ENCODE measurements at regions not wholly inside any gene's neighbourhood (a gene's known extent, or its start where the extent isn't known, plus 50 kb on each side); places are given as distances from the start of the nearest gene placed in this dataset.

- H3K4me3 Mint-ChIP-seq = peak overlapping the region; percentile 37 to 39 (median 37)
- H3K27ac Mint-ChIP-seq = peak overlapping the region; percentile 97
- H3K36me3 Mint-ChIP-seq (ENCODE audit: low read depth) = peaks cover 5% of the 10 kb centered on the region
Observed at GRCh38 chr15:58331913-58332675, 99.7 kb upstream of the LIPC start.

GRCh38 chr15:58332676-58333400 lies 99.0 kb upstream of the LIPC start:
- Mint-ChIP-seq H3K36me3 (ENCODE audit: low read depth) (peaks cover 4% of the 10 kb centered on the region), H3K9me3 (peaks cover 8% of the 10 kb centered on the region), H3K27me3 (ENCODE audit: low read depth) (no peaks in the 10 kb centered on the region), H3K4me1 (peaks cover 46% of the 10 kb centered on the region), H3K27ac (peak overlapping the region; percentile 97), H3K4me3 (peak overlapping the region in 2 of 3 experiments; percentile 7 to 37)
- TF ChIP-seq CTCF (IDR thresholded peaks at IDR 0.05; ENCODE audit: unreplicated experiment in 3 of 3) = no peak

More at GRCh38 chr15:58331913-58332675, 99.7 kb upstream of the LIPC start:
- TF ChIP-seq CTCF (IDR thresholded peaks at IDR 0.05; ENCODE audit: unreplicated experiment in 3 of 3) = no peak
- Mint-ChIP-seq H3K4me1 (peaks cover 46% of the 10 kb centered on the region), H3K27me3 (ENCODE audit: low read depth) (no peaks in the 10 kb centered on the region), H3K9me3 (peaks cover 8% of the 10 kb centered on the region)

- Mint-ChIP-seq H3K4me1 (peaks cover 40% of the 10 kb centered on the region), H3K4me3 (no peak overlapping the region), H3K27me3 (ENCODE audit: low read depth) (no peaks in the 10 kb centered on the region), H3K36me3 (ENCODE audit: low read depth) (peaks cover 4% of the 10 kb centered on the region), H3K27ac (peak overlapping the region in 2 of 3 experiments; percentile 17 to 41), H3K9me3 (peaks cover 5% of the 10 kb centered on the region)
- TF ChIP-seq CTCF (IDR thresholded peaks at IDR 0.05; ENCODE audit: unreplicated experiment in 3 of 3) = no peak
Observed at GRCh38 chr15:58334803-58335202, 97.0 kb upstream of the LIPC start.

- TF ChIP-seq CTCF (IDR thresholded peaks at IDR 0.05; ENCODE audit: unreplicated experiment in 3 of 3) = no peak
- H3K4me1 Mint-ChIP-seq = peaks cover 26% of the 10 kb centered on the region
Observed at GRCh38 chr15:58336161-58336560, 95.6 kb upstream of the LIPC start.

GRCh38 chr15:58340176-58340575 lies 91.6 kb upstream of the LIPC start:
- H3K27me3 Mint-ChIP-seq (ENCODE audit: low read depth) = peaks cover 5% of the 10 kb centered on the region
- no peaks in the 10 kb centered on the region for H3K36me3 Mint-ChIP-seq (ENCODE audit: low read depth)
- no peak overlapping the region for H3K4me3 Mint-ChIP-seq
- no peak for TF ChIP-seq CTCF (IDR thresholded peaks at IDR 0.05; ENCODE audit: unreplicated experiment in 3 of 3)
- peaks cover 14% of the 10 kb centered on the region for H3K4me1 Mint-ChIP-seq
- H3K9me3 Mint-ChIP-seq = no peaks in the 10 kb centered on the region
- H3K27ac Mint-ChIP-seq = peak overlapping the region in 2 of 3 experiments; percentile 8 to 48

More at GRCh38 chr15:58336161-58336560, 95.6 kb upstream of the LIPC start:
- peak overlapping the region; percentile 37 to 68 (median 39) for H3K27ac Mint-ChIP-seq
- no peaks in the 10 kb centered on the region for H3K27me3 Mint-ChIP-seq (ENCODE audit: low read depth)
- H3K9me3 Mint-ChIP-seq = peaks cover 5% of the 10 kb centered on the region
- H3K4me3 Mint-ChIP-seq = no peak overlapping the region
- peaks cover 4% of the 10 kb centered on the region for H3K36me3 Mint-ChIP-seq (ENCODE audit: low read depth)
